IMR-90 (cell line): ENCODE measurements at regions not wholly inside any gene's neighbourhood (a gene's known extent, or its start where the extent isn't known, plus 50 kb on each side); places are given as distances from the start of the nearest gene placed in this dataset.

Experiments
- ATAC-seq: fragments of 200-7000 bp; cut with Tn5 transposase; 2 replicates; pipeline ENCODE4 v1.9.1; 2020; ENCODE audit warnings: low read depth, mild to moderate bottlenecking, moderate library complexity
- BruUV-seq: library from RNA; stranded (reverse); fragments of 400-500 nt; replicated peaks from 2 replicates; lab custom pipeline; 2021; lab: Mats Ljungman, UMichigan
- CTCF ChIA-PET: fragments of 300-600 bp; formaldehyde crosslinking; extraction: SDS; loops from one replicate; lab custom pipeline; 2021; ENCODE audit warnings: antibody characterized with exemption; lab: Yijun Ruan, JAX
- POLR2A ChIA-PET: fragments of 300-600 bp; sonication (Branson Sonifier 250); formaldehyde crosslinking; loops from one replicate; lab custom pipeline; 2022; ENCODE audit warnings: antibody characterized with exemption; ENCODE audit not compliant: unreplicated experiment; lab: Charles Lee
- DNase-seq: peaks from one replicate; pipeline ENCODE4 v3.0.0; 2013
- H2AFZ ChIP-seq: replicated peaks from 2 replicates; pipeline ENCODE3; 2013; ENCODE audit warnings: low read length, mild to moderate bottlenecking; ENCODE audit not compliant: poor library complexity
- H2AK5ac ChIP-seq: 2 replicates; pipeline ENCODE4 v1.6.1; 2013; ENCODE audit warnings: low read depth, low read length, inconsistent platforms
- H2AK9ac ChIP-seq: replicated peaks from 2 replicates; pipeline ENCODE3; 2013; ENCODE audit warnings: mild to moderate bottlenecking, low read depth, low read length, moderate library complexity; ENCODE audit not compliant: poor library complexity
- H2BK120ac ChIP-seq: 2 replicates; pipeline ENCODE4 v1.6.1; 2013; ENCODE audit warnings: low read depth, low read length, inconsistent platforms
- H2BK15ac ChIP-seq: 3 replicates; pipeline ENCODE4 v1.6.1; 2013; ENCODE audit warnings: low read depth, low read length, inconsistent platforms
- H2BK20ac ChIP-seq: 2 replicates; pipeline ENCODE4 v1.6.1; 2013; ENCODE audit warnings: low read depth, mild to moderate bottlenecking, inconsistent platforms, low read length, moderate library complexity
- H2BK5ac ChIP-seq: 2 replicates; pipeline ENCODE4 v1.6.1; 2013; ENCODE audit warnings: mild to moderate bottlenecking, low read depth, low read length, inconsistent platforms; ENCODE audit not compliant: poor library complexity, severe bottlenecking
- H3K14ac ChIP-seq: replicated peaks from 2 replicates; pipeline ENCODE4 v1.6.1; 2013; ENCODE audit warnings: low read depth, low read length, inconsistent platforms
- H3K18ac ChIP-seq: 2 replicates; pipeline ENCODE4 v1.6.1; 2013; ENCODE audit warnings: low read depth, low read length, control low read depth
- H3K23ac ChIP-seq: 2 replicates; pipeline ENCODE4 v1.6.1; 2013; ENCODE audit warnings: low read depth, low read length, inconsistent platforms
- H3K27ac ChIP-seq: 2 replicates; pipeline ENCODE4 v1.5.1; 2013; ENCODE audit warnings: mild to moderate bottlenecking, control low read depth, low read length; ENCODE audit not compliant: insufficient read depth
- H3K27me3 ChIP-seq: 2 replicates; pipeline ENCODE4 v1.6.1; 2013; ENCODE audit warnings: low read length; ENCODE audit not compliant: control insufficient read depth, insufficient read depth
- H3K36me3 ChIP-seq: 2 replicates; pipeline ENCODE4 v1.6.1; 2013; ENCODE audit warnings: low read length, mixed read lengths; ENCODE audit not compliant: control insufficient read depth, insufficient read depth
- H3K4ac ChIP-seq: 2 replicates; pipeline ENCODE4 v1.6.1; 2013; ENCODE audit warnings: low read depth, low read length, inconsistent platforms
- H3K4me1 ChIP-seq: 2 replicates; pipeline ENCODE4 v1.6.1; 2013; ENCODE audit warnings: low read length, mixed read lengths; ENCODE audit not compliant: control insufficient read depth, insufficient read depth
- H3K4me2 ChIP-seq: 2 replicates; pipeline ENCODE4 v1.6.1; 2013; ENCODE audit warnings: low read depth, mild to moderate bottlenecking, control low read depth, low read length, moderate library complexity
- H3K4me3 ChIP-seq: 2 replicates; pipeline ENCODE4 v1.5.1; 2013; ENCODE audit warnings: low read depth, mild to moderate bottlenecking, control low read depth, low read length, moderate library complexity; ENCODE audit not compliant: insufficient read depth
- H3K56ac ChIP-seq: 2 replicates; pipeline ENCODE4 v1.6.1; 2013; ENCODE audit warnings: low read length, inconsistent platforms; ENCODE audit not compliant: insufficient read depth; ENCODE audit errors: extremely low read depth
- H3K79me1 ChIP-seq, 2 experiments: 2 replicates each; pipeline ENCODE4 v1.6.1; 2013; ENCODE audit warnings: low read length in 2 of 2, inconsistent platforms in 1 of 2, low read depth in 1 of 2
- H3K9ac ChIP-seq: 2 replicates; pipeline ENCODE4 v1.6.1; 2013; ENCODE audit warnings: low read depth, low read length, control low read depth
- H3K9me1 ChIP-seq: 2 replicates; pipeline ENCODE4 v1.6.1; 2013; ENCODE audit warnings: low read length, inconsistent platforms; ENCODE audit not compliant: insufficient read depth
- H3K9me3 ChIP-seq: 2 replicates; pipeline ENCODE4 v1.6.1; 2013; ENCODE audit warnings: low read length; ENCODE audit not compliant: control insufficient read depth, insufficient read depth
- H4K20me1 ChIP-seq: 2 replicates; pipeline ENCODE4 v1.6.1; 2013; ENCODE audit warnings: low read length, inconsistent platforms; ENCODE audit not compliant: insufficient read depth
- H4K5ac ChIP-seq: 2 replicates; pipeline ENCODE4 v1.6.1; 2013; ENCODE audit warnings: mild to moderate bottlenecking, low read depth, low read length, control low read depth
- H4K8ac ChIP-seq, 2 experiments: 2 replicates each; pipeline ENCODE4 v1.6.1; 2013; ENCODE audit warnings: low read depth in 2 of 2, low read length in 2 of 2, control low read depth in 1 of 2, inconsistent platforms in 1 of 2
- H4K91ac ChIP-seq: 2 replicates; pipeline ENCODE4 v1.6.1; 2013; ENCODE audit warnings: low read depth, low read length, inconsistent platforms; ENCODE audit not compliant: insufficient read depth
- MXI1 ChIP-seq: IDR thresholded peaks from 2 replicates; pipeline ENCODE4 v1.6.1; 2012; ENCODE audit warnings: low read depth, mild to moderate bottlenecking, low read length, moderate library complexity, borderline replicate concordance
- WGBS, 2 experiments: methylation state at CpG; one replicate each; pipeline versions ENCODE4 v1.1.5 to v1.1.7; 2013; ENCODE audit warnings: missing lambda C conversion rate in 2 of 2; ENCODE audit not compliant: insufficient read length in 1 of 2; ENCODE audit errors: extremely low coverage in 2 of 2; 5-methylcytosine and 5-hydroxymethylcytosine counted together
- dilution Hi-C: fragments of 300-500 bp; cut with HindIII; formaldehyde crosslinking; loops from one replicate; pipeline ENCODE4 v1.14.3; 2018; ENCODE audit warnings: low sequenced_read_pairs; ENCODE audit not compliant: unreplicated experiment
- in situ Hi-C: fragments of 300-500 bp; cut with MboI; formaldehyde crosslinking; loops from 3 replicates; pipeline ENCODE4 v1.14.3; 2019; ENCODE audit warnings: low sequenced_read_pairs, inconsistent platforms, mixed read lengths
- intact Hi-C: fragments of 100-400 bp; cut with micrococcal nuclease; formaldehyde crosslinking; loops from 2 replicates; pipeline ENCODE4 v1.10.0; 2022

GRCh38 chr1:81547261-81547911 is 253.3 kb upstream of the ADGRL2 start:
- H2AFZ ChIP-seq: no peak overlapping the region
- no peak overlapping the region for H3K14ac ChIP-seq
- in situ Hi-C loops: no loop called here
- no peaks in the 10 kb centered on the region for H4K20me1 ChIP-seq
- no peaks in the 10 kb centered on the region for H3K79me1 ChIP-seq
- H3K4me2 ChIP-seq: no peak overlapping the region
- no peak overlapping the region for H3K56ac ChIP-seq
- BruUV-seq: no TSS peak
- WGBS, 2 experiments: 100% methylated on average over 1 of the region's 6 CpGs; no CpG with 5 or more reads in 1 of the 2 experiments
- no peaks in the 10 kb centered on the region for H3K4me1 ChIP-seq
- ATAC-seq (no peak), DNase-seq (no peak)
- ChIA-PET POLR2A (no interaction called here), CTCF (no interaction called here)
- H3K36me3 ChIP-seq: no peaks in the 10 kb centered on the region
- no peak overlapping the region for H3K27ac ChIP-seq
- no peak overlapping the region for H2AK5ac ChIP-seq
- no peak overlapping the region for H3K9ac ChIP-seq
- H2BK120ac ChIP-seq: no peak overlapping the region
- H3K9me3 ChIP-seq: no peaks in the 10 kb centered on the region
- H3K4ac ChIP-seq: no peak overlapping the region
- no peaks in the 10 kb centered on the region for H3K9me1 ChIP-seq
- no peak overlapping the region for H3K4me3 ChIP-seq
- no peak overlapping the region for H2BK15ac ChIP-seq
- no peak overlapping the region for H3K18ac ChIP-seq
- H4K8ac ChIP-seq: no peak overlapping the region
- no peak overlapping the region for H4K5ac ChIP-seq
- H2BK5ac ChIP-seq: no peak overlapping the region
- intact Hi-C loops: no loop called here
- dilution Hi-C loops: no loop called here
- no peak overlapping the region for H3K23ac ChIP-seq
- no peak overlapping the region for H2BK20ac ChIP-seq
- TF ChIP-seq MXI1: no peak
- no peak overlapping the region for H2AK9ac ChIP-seq
- H3K27me3 ChIP-seq: no peaks in the 10 kb centered on the region
- no peak overlapping the region for H4K91ac ChIP-seq
